Gastroesophageal sphincter (tissue), 4 donors: ENCODE measurements at regions not wholly inside any gene's neighbourhood (a gene's known extent, or its start where the extent isn't known, plus 50 kb on each side); places are given as distances from the start of the nearest gene placed in this dataset.

Experiments used
- ATAC-seq: fragments of 150-250 bp; one replicate; pipeline ENCODE4 v1.9.1; 2016; ENCODE audit warnings: mild to moderate bottlenecking, moderate library complexity
- H3K27ac ChIP-seq, 4 donors: fragments of 200-600 bp; sonication (generic) in 3 of 4; 1 replicate in 3 of 4; 2 replicates in 1 of 4; pipeline ENCODE4 v1.5.1; 2016 to 2019
- H3K27me3 ChIP-seq: fragments of 200-600 bp; sonication (generic); one replicate; pipeline ENCODE4 v1.5.1; 2019
- H3K36me3 ChIP-seq, 2 donors: fragments of 200-600 bp; sonication (generic); one replicate each; pipeline ENCODE4 v1.5.1; 2019; ENCODE audit warnings: control low read depth in 1 of 2
- H3K4me1 ChIP-seq, 3 donors: fragments of 200-600 bp; sonication (generic); 1 replicate in 2 of 3; 2 replicates in 1 of 3; pipeline ENCODE4 v1.5.1; 2016 to 2019; ENCODE audit warnings: control low read depth in 2 of 3
- H3K4me3 ChIP-seq, 2 donors: fragments of 200-600 bp; sonication (generic); one replicate each; pipeline ENCODE4 v1.5.1; 2019; ENCODE audit warnings: mild to moderate bottlenecking in 1 of 2, moderate library complexity in 1 of 2
- H3K9me3 ChIP-seq, 3 donors: fragments of 200-600 bp; sonication (generic); one replicate each; pipeline ENCODE4 v1.5.1; 2017 to 2019; ENCODE audit warnings: control low read depth in 2 of 3
- CTCF ChIP-seq, 4 experiments: fragments of 200-600 bp in 2 of 4; fragments of 450-650 bp in 2 of 4; sonication (generic) in 1 of 4; IDR thresholded peaks; one replicate each; pipeline ENCODE4 v1.5.1; 2017 to 2019; ENCODE audit warnings: antibody characterized with exemption in 4 of 4, mild to moderate bottlenecking in 2 of 4, moderate library complexity in 2 of 4
- EP300 ChIP-seq: sonication (generic); formaldehyde crosslinking; IDR thresholded peaks from one replicate; pipeline ENCODE4 v1.6.1; 2017; ENCODE audit warnings: antibody characterized with exemption, mild to moderate bottlenecking
- POLR2A ChIP-seq, 2 donors: fragments of 450-650 bp; IDR thresholded peaks; one replicate each; pipeline ENCODE4 v1.6.1; 2017; ENCODE audit warnings: antibody characterized with exemption in 2 of 2, mild to moderate bottlenecking in 2 of 2, moderate library complexity in 1 of 2
- POLR2AphosphoS5 ChIP-seq: sonication (generic); formaldehyde crosslinking; IDR thresholded peaks from one replicate; pipeline ENCODE4 v1.6.1; 2017; ENCODE audit warnings: antibody characterized with exemption
- WGBS, 2 donors: methylation state at CpG; one replicate each; pipeline ENCODE4 v1.1.5; 2018; ENCODE audit warnings: low coverage in 1 of 2; 5-methylcytosine and 5-hydroxymethylcytosine counted together

- Histone ChIP-seq H3K27ac (no peak overlapping the region), H3K36me3 (no peaks in the 10 kb centered on the region), H3K9me3 (peaks cover 0 to 9% (median 0%) of the 10 kb centered on the region in 3 donors), H3K4me1 (no peaks in the 10 kb centered on the region), H3K27me3 (no peaks in the 10 kb centered on the region), H3K4me3 (no peak overlapping the region)
- no peak for ATAC-seq
- no peak for TF ChIP-seq CTCF (IDR thresholded peaks at IDR 0.05)
- TF ChIP-seq POLR2AphosphoS5, result no peak
- no peak for TF ChIP-seq EP300
- no peak for TF ChIP-seq POLR2A (IDR thresholded peaks at IDR 0.05)
- WGBS, 2 donors, result 80% methylated on average over 1 of the region's 4 CpGs; no CpG with 5 or more reads in 1 of the 2 donors
Measured at GRCh38 chr5:155200608-155201007, 187.1 kb downstream of the KIF4B start.

- Histone ChIP-seq H3K9me3 (peaks cover 0 to 6% (median 0%) of the 10 kb centered on the region in 3 donors), H3K36me3 (no peaks in the 10 kb centered on the region), H3K27ac (no peak overlapping the region), H3K4me3 (no peak overlapping the region), H3K4me1 (no peaks in the 10 kb centered on the region), H3K27me3 (no peaks in the 10 kb centered on the region)
- TF ChIP-seq EP300 (no peak), POLR2AphosphoS5 (no peak), POLR2A (IDR thresholded peaks at IDR 0.05) (no peak)
- ATAC-seq, result no peak
- 89 to 100% methylated on average over 1 of the region's 1 CpG for WGBS, 2 donors
Measured at GRCh38 chr5:155211764-155212163, 198.2 kb downstream of the KIF4B start.

GRCh38 chr5:155222393-155222792 lies 208.8 kb downstream of the KIF4B start:
- ATAC-seq, result no peak
- H3K27me3 ChIP-seq, result no peaks in the 10 kb centered on the region
- no peak overlapping the region for H3K4me3 ChIP-seq
- no peaks in the 10 kb centered on the region for H3K36me3 ChIP-seq
- no peak overlapping the region for H3K27ac ChIP-seq
- TF ChIP-seq EP300, result no peak
- H3K9me3 ChIP-seq, result no peaks in the 10 kb centered on the region
- WGBS, 2 donors, result 55 to 74% methylated on average over 6 of the region's 6 CpGs
- H3K4me1 ChIP-seq, result no peaks in the 10 kb centered on the region

- WGBS, 2 donors, result 91% methylated on average over 5 of the region's 5 CpGs
- no peak for ATAC-seq
Measured at GRCh38 chr5:155229135-155229534, 215.6 kb downstream of the KIF4B start.

GRCh38 chr5:155239803-155240202 lies 226.2 kb downstream of the KIF4B start:
- Histone ChIP-seq H3K4me1 (no peaks in the 10 kb centered on the region), H3K9me3 (peaks cover 0 to 24% (median 0%) of the 10 kb centered on the region in 3 donors), H3K4me3 (no peak overlapping the region), H3K36me3 (no peaks in the 10 kb centered on the region), H3K27me3 (no peaks in the 10 kb centered on the region), H3K27ac (no peak overlapping the region)
- TF ChIP-seq POLR2AphosphoS5 (no peak), POLR2A (IDR thresholded peaks at IDR 0.05) (no peak), EP300 (no peak), CTCF (IDR thresholded peaks at IDR 0.05) (no peak)
- no peak for ATAC-seq
- WGBS, 2 donors, result 75 to 78% methylated on average over 2 of the region's 2 CpGs

More at GRCh38 chr5:155229135-155229534, 215.6 kb downstream of the KIF4B start:
- no peak for TF ChIP-seq EP300
- no peak overlapping the region for H3K4me3 ChIP-seq
- no peaks in the 10 kb centered on the region for H3K36me3 ChIP-seq
- no peaks in the 10 kb centered on the region for H3K9me3 ChIP-seq
- H3K27ac ChIP-seq, result no peak overlapping the region
- H3K27me3 ChIP-seq, result no peaks in the 10 kb centered on the region
- H3K4me1 ChIP-seq, result no peaks in the 10 kb centered on the region

- Histone ChIP-seq H3K36me3 (no peaks in the 10 kb centered on the region), H3K27me3 (no peaks in the 10 kb centered on the region), H3K4me1 (no peaks in the 10 kb centered on the region), H3K4me3 (no peak overlapping the region), H3K9me3 (peaks cover 0 to 8% (median 0%) of the 10 kb centered on the region in 3 donors), H3K27ac (no peak overlapping the region)
- TF ChIP-seq CTCF (IDR thresholded peaks at IDR 0.05), result no peak
- no peak for TF ChIP-seq POLR2AphosphoS5
- no peak for ATAC-seq
- 42 to 68% methylated on average over 2 to 5 of the region's 5 CpGs for WGBS, 2 donors
Measured at GRCh38 chr5:155250596-155250995, 237.0 kb downstream of the KIF4B start.

- no peaks in the 10 kb centered on the region for H3K36me3 ChIP-seq
- no peaks in the 10 kb centered on the region for H3K9me3 ChIP-seq
- H3K4me3 ChIP-seq, result no peak overlapping the region
- no peaks in the 10 kb centered on the region for H3K4me1 ChIP-seq
- H3K27ac ChIP-seq, result no peak overlapping the region
- TF ChIP-seq EP300 (no peak), POLR2A (IDR thresholded peaks at IDR 0.05) (no peak), POLR2AphosphoS5 (no peak), CTCF (IDR thresholded peaks at IDR 0.05) (no peak)
- ATAC-seq, result no peak
- H3K27me3 ChIP-seq, result no peaks in the 10 kb centered on the region
Measured at GRCh38 chr5:155252025-155252424, 238.5 kb downstream of the KIF4B start.
